ENCODE measurements at regions not wholly inside any gene's neighbourhood (a gene's known extent, or its start where the extent isn't known, plus 50 kb on each side); places are given as distances from the start of the nearest gene placed in this dataset.

DNA sequence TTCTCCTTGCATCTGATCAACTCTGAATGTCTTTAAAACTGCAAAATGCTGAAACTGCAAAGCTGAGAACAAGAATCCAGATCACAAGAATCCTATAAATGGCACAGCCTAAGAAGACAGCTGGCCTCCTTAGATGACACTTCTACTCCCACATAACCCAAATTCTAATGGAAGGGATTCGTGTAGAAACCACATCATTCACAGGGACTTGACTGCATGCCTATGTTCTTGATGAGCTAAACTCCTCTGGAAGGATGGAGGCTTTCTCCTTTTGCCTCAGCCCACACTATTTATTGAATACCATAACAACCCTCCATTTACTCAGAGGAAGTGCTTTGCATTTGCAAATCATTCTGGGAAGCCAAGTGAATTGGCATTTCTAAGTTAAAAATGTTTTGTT, 252.5 kb upstream of the VWC2 start:
- H3K27ac ChIP-seq (ENCODE audit: low read depth, low read length) = no peak overlapping the region
- no peaks in the 10 kb centered on the region for H3K9me3 ChIP-seq (ENCODE audit: control insufficient read depth, insufficient read depth, low read length)
- peaks cover 15% of the 10 kb centered on the region for H3K4me1 ChIP-seq (ENCODE audit: control insufficient read depth, insufficient read depth, low read length)
- no peaks in the 10 kb centered on the region for H3K36me3 ChIP-seq (ENCODE audit: control insufficient read depth, insufficient read depth, low read length)
- H3K9ac ChIP-seq (ENCODE audit: low read depth, low read length) = no peak overlapping the region
- H3K4me3 ChIP-seq (ENCODE audit: low read depth, low read length) = no peak overlapping the region
- H3K27me3 ChIP-seq (ENCODE audit: control insufficient read depth, insufficient read depth, low read length) = no peaks in the 10 kb centered on the region

DNA sequence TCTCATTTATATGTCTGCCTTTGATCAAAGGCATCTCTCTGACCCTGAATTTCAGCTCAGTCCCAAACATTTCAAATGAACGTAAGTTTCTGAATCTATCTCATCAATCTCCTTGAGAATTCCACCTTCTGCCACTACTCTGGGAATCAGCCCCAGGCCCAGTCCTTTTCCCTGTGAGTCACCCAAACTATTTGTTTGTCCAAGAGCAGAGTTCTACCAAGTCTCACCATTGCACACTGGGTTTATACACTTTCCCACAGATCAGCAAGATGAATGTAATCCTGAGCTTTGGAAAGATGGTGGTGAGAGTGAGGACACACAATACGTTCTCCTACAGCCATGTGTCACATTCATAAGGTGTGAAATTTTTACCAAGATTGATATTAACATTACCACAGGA, 251.3 kb upstream of the VWC2 start:
- Histone ChIP-seq H3K4me3 (ENCODE audit: low read depth, low read length) (no peak overlapping the region), H3K9me3 (ENCODE audit: control insufficient read depth, insufficient read depth, low read length) (no peaks in the 10 kb centered on the region), H3K9ac (ENCODE audit: low read depth, low read length) (no peak overlapping the region), H3K27me3 (ENCODE audit: control insufficient read depth, insufficient read depth, low read length) (no peaks in the 10 kb centered on the region), H3K36me3 (ENCODE audit: control insufficient read depth, insufficient read depth, low read length) (no peaks in the 10 kb centered on the region), H3K27ac (ENCODE audit: low read depth, low read length) (no peak overlapping the region), H3K4me1 (ENCODE audit: control insufficient read depth, insufficient read depth, low read length) (peaks cover 15% of the 10 kb centered on the region)

DNA sequence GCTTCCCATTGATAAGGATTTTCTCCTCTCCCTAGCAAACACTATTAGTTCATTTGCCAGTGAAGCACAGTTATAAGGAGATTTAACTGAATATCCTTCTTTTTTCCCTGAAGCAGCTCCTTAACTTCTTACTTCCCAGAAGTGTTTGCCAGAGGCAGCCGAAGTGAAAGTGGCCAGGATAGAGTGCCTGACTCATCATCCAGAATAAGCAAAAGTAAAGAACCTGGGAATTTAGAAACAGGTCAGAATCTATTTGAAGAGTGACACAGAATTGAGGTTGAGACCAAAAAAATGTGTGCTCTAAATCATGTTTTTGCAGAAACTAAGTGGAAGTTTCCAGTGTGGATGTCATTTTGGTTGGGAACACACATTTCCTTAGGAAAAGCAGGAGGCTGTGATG, 249.6 kb upstream of the VWC2 start:
- no peaks in the 10 kb centered on the region for H3K27me3 ChIP-seq (ENCODE audit: control insufficient read depth, insufficient read depth, low read length)
- H3K4me3 ChIP-seq (ENCODE audit: low read depth, low read length) = no peak overlapping the region
- no peaks in the 10 kb centered on the region for H3K9me3 ChIP-seq (ENCODE audit: control insufficient read depth, insufficient read depth, low read length)
- no peak overlapping the region for H3K27ac ChIP-seq (ENCODE audit: low read depth, low read length)
- H3K4me1 ChIP-seq (ENCODE audit: control insufficient read depth, insufficient read depth, low read length) = peaks cover 15% of the 10 kb centered on the region
- no peaks in the 10 kb centered on the region for H3K36me3 ChIP-seq (ENCODE audit: control insufficient read depth, insufficient read depth, low read length)
- no peak overlapping the region for H3K9ac ChIP-seq (ENCODE audit: low read depth, low read length)

DNA sequence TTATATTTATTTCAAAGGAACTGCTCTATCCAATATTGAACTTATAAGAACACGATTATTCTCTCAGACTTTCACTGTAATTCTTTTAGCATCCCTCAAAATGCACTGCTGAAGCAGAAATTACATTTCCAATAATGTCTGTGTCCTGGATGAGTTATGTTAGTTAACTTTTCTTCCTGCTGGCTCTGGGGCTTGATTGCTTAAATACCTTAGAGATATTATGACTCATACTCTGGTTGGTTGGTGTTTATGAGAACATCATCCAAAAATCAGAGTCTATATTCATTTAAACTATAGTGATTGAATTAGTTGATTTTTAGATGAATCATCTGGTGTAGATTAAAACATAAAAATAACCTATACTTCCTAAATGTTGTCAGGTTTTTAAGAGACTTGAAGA, 246.3 kb upstream of the VWC2 start:
- Histone ChIP-seq H3K36me3 (ENCODE audit: control insufficient read depth, insufficient read depth, low read length) (no peaks in the 10 kb centered on the region), H3K4me1 (ENCODE audit: control insufficient read depth, insufficient read depth, low read length) (no peaks in the 10 kb centered on the region), H3K27ac (ENCODE audit: low read depth, low read length) (no peak overlapping the region), H3K9me3 (ENCODE audit: control insufficient read depth, insufficient read depth, low read length) (no peaks in the 10 kb centered on the region), H3K9ac (ENCODE audit: low read depth, low read length) (no peak overlapping the region), H3K4me3 (ENCODE audit: low read depth, low read length) (no peak overlapping the region), H3K27me3 (ENCODE audit: control insufficient read depth, insufficient read depth, low read length) (no peaks in the 10 kb centered on the region)

DNA sequence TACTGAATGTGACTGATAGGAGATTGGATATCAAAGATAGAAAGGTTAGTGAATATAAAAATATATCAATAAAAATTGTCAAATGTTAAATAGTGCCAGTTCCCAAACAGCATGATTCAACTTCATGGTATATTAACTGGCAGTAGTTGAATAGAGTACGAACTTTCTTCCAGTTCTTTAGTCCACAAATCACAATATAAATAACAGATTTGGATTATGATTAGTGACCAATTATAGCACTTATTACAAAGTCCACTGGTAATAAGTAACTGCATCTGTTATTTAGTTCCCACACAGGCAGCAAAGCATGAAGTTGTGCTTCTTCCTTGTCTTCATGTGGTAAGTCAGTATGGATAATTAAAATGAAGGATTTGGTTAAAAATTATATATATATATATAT, 243.0 kb upstream of the VWC2 start:
- Histone ChIP-seq H3K9me3 (ENCODE audit: control insufficient read depth, insufficient read depth, low read length) (no peaks in the 10 kb centered on the region), H3K27ac (ENCODE audit: low read depth, low read length) (no peak overlapping the region), H3K4me3 (ENCODE audit: low read depth, low read length) (no peak overlapping the region), H3K4me1 (ENCODE audit: control insufficient read depth, insufficient read depth, low read length) (no peaks in the 10 kb centered on the region), H3K9ac (ENCODE audit: low read depth, low read length) (no peak overlapping the region), H3K27me3 (ENCODE audit: control insufficient read depth, insufficient read depth, low read length) (no peaks in the 10 kb centered on the region), H3K36me3 (ENCODE audit: control insufficient read depth, insufficient read depth, low read length) (no peaks in the 10 kb centered on the region)

DNA sequence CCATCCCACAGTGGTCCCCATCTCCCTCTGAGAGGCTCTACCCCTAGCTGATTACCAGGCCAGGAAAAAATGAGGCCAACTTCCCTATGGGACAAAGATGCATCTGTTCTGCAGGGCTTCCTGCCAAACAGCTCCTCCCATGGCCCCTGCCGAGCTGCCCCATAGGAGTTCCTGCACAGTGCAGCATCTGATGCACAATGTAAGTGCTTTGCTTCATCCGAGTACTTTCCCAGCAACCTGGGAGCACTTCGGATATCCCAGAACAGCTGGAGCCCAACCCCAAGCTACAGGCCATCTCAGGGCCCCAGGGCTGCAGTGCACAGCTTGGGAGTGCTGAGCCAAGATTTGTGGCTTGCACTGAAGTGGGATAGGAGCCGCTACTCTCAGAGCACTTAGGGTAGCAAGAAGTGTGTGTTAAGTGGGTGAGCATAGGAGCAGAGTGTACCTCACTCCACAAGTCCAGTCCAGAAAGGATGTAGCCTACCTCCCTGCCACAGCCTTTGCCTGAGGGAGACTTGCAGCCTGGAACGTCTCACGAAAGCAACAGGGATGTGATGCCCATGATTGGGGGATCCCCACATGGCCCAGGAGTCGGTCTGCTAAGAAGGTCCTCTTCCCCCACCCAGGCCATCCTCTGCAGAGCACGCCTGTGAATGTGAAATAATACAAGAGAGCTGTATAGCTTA, 209.6 kb upstream of the VWC2 start:
- Histone ChIP-seq H3K9me3 (ENCODE audit: control insufficient read depth, insufficient read depth, low read length) (no peaks in the 10 kb centered on the region), H3K4me1 (ENCODE audit: control insufficient read depth, insufficient read depth, low read length) (no peaks in the 10 kb centered on the region), H3K27ac (ENCODE audit: low read depth, low read length) (no peak overlapping the region), H3K36me3 (ENCODE audit: control insufficient read depth, insufficient read depth, low read length) (no peaks in the 10 kb centered on the region), H3K9ac (ENCODE audit: low read depth, low read length) (no peak overlapping the region), H3K27me3 (ENCODE audit: control insufficient read depth, insufficient read depth, low read length) (no peaks in the 10 kb centered on the region), H3K4me3 (ENCODE audit: low read depth, low read length) (no peak overlapping the region)

DNA sequence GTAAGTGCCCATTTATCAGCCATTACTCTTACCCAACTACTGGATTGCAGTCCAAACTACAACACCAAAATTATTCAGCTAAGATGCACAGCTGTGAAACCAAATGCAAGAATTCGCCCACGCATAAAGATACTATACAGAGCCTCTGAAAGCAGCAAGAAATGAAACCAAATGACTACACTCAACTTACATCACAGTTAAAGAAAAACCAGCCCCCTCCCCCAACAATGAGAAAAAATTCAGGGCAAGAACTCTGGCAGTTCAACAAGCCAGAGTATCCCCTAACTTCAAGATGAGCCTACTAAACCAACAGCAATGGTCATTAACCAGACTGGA, 209.1 kb upstream of the VWC2 start:
- Histone ChIP-seq H3K27me3 (ENCODE audit: control insufficient read depth, insufficient read depth, low read length) (no peaks in the 10 kb centered on the region), H3K27ac (ENCODE audit: low read depth, low read length) (no peak overlapping the region), H3K4me3 (ENCODE audit: low read depth, low read length) (no peak overlapping the region), H3K4me1 (ENCODE audit: control insufficient read depth, insufficient read depth, low read length) (no peaks in the 10 kb centered on the region), H3K9me3 (ENCODE audit: control insufficient read depth, insufficient read depth, low read length) (no peaks in the 10 kb centered on the region), H3K36me3 (ENCODE audit: control insufficient read depth, insufficient read depth, low read length) (no peaks in the 10 kb centered on the region), H3K9ac (ENCODE audit: low read depth, low read length) (no peak overlapping the region)

DNA sequence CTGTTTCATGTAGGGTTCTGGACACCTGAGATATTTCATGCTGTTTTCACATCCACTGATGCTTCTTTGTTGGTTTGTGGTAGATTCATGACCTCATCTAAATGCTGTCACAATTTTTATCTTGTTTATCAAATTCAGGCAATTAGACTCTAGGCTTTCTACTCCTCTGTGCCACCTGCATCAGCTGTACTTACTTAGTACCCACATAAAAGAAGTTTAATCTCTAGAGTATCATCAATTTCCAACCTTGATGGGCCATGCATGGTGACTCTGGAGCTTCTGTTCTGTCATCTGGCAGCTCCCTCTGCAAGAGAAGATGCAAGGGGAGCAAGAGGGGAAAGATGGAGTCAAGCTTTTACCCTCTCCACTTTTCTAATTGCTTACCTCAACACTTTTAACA, 195.9 kb upstream of the VWC2 start:
- no peak overlapping the region for H3K27ac ChIP-seq (ENCODE audit: low read depth, low read length)
- H3K27me3 ChIP-seq (ENCODE audit: control insufficient read depth, insufficient read depth, low read length) = no peaks in the 10 kb centered on the region
- H3K36me3 ChIP-seq (ENCODE audit: control insufficient read depth, insufficient read depth, low read length) = no peaks in the 10 kb centered on the region
- peaks cover 5% of the 10 kb centered on the region for H3K4me1 ChIP-seq (ENCODE audit: control insufficient read depth, insufficient read depth, low read length)
- H3K9me3 ChIP-seq (ENCODE audit: control insufficient read depth, insufficient read depth, low read length) = no peaks in the 10 kb centered on the region
- H3K4me3 ChIP-seq (ENCODE audit: low read depth, low read length) = no peak overlapping the region
- H3K9ac ChIP-seq (ENCODE audit: low read depth, low read length) = no peak overlapping the region

DNA sequence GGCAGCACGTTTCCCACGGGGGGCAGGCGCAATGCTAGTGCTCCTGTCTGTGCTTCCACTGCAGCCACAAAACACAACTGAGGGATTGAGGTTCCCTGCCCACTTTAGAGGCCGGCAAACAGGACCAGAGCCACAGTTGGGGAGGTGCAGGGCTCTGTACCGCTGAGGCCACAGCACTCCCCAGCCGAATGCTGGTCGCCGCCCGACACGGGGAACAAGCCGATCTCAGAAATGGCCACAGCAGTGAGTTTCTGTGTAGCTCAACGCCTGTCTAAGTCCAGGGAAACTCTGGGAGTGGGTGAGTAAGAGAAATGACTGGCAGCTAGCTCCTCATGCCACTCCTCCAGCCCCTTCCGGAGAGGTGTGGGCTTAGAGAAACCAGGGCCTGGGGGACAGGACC, 194.0 kb upstream of the VWC2 start:
- Histone ChIP-seq H3K9me3 (ENCODE audit: control insufficient read depth, insufficient read depth, low read length) (no peaks in the 10 kb centered on the region), H3K27ac (ENCODE audit: low read depth, low read length) (no peak overlapping the region), H3K9ac (ENCODE audit: low read depth, low read length) (no peak overlapping the region), H3K36me3 (ENCODE audit: control insufficient read depth, insufficient read depth, low read length) (no peaks in the 10 kb centered on the region), H3K4me3 (ENCODE audit: low read depth, low read length) (no peak overlapping the region), H3K27me3 (ENCODE audit: control insufficient read depth, insufficient read depth, low read length) (no peaks in the 10 kb centered on the region), H3K4me1 (ENCODE audit: control insufficient read depth, insufficient read depth, low read length) (peaks cover 5% of the 10 kb centered on the region)

DNA sequence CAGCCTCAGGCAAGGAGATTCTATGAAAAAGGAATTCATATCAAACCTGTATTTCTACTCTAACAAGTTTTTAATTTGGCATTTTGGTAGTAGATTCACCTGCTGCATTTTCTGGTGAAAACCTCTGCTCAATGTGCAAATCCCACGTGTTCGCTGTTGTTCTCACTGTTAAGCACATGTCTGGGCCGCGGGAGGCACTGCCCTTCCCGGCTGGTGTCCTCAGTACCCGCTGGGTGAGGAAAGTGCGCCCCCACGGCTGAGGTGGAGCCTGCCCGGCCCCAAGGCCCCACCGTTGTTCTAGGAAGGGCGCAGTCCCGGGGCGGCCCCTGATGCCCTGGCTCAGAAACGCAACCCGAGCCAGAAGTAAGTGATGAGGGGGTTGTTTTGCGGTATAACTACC, 193.4 kb upstream of the VWC2 start:
- no peaks in the 10 kb centered on the region for H3K36me3 ChIP-seq (ENCODE audit: control insufficient read depth, insufficient read depth, low read length)
- H3K27ac ChIP-seq (ENCODE audit: low read depth, low read length) = no peak overlapping the region
- no peak overlapping the region for H3K9ac ChIP-seq (ENCODE audit: low read depth, low read length)
- peaks cover 5% of the 10 kb centered on the region for H3K4me1 ChIP-seq (ENCODE audit: control insufficient read depth, insufficient read depth, low read length)
- H3K27me3 ChIP-seq (ENCODE audit: control insufficient read depth, insufficient read depth, low read length) = no peaks in the 10 kb centered on the region
- H3K4me3 ChIP-seq (ENCODE audit: low read depth, low read length) = no peak overlapping the region
- H3K9me3 ChIP-seq (ENCODE audit: control insufficient read depth, insufficient read depth, low read length) = no peaks in the 10 kb centered on the region

DNA sequence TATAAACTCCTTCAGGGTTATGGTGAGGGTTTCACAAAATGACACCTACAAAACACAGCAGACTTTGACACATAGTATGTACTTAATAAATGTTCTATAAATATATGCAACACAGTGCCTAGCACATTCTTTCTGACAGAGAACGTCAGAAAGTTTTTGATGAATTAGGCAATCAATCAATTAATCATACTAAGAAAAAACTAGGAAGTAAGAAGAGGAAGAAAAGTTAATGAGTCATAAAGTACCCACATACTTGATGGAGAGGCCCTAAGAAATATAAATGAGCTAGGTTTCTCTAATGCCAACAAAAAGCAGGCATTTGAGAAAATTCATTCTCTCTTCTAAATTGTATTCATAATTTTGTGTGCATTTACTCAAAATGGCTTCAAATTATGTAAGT, 192.7 kb upstream of the VWC2 start:
- Histone ChIP-seq H3K9ac (ENCODE audit: low read depth, low read length) (no peak overlapping the region), H3K4me1 (ENCODE audit: control insufficient read depth, insufficient read depth, low read length) (peaks cover 5% of the 10 kb centered on the region), H3K4me3 (ENCODE audit: low read depth, low read length) (no peak overlapping the region), H3K27ac (ENCODE audit: low read depth, low read length) (no peak overlapping the region), H3K9me3 (ENCODE audit: control insufficient read depth, insufficient read depth, low read length) (no peaks in the 10 kb centered on the region), H3K36me3 (ENCODE audit: control insufficient read depth, insufficient read depth, low read length) (no peaks in the 10 kb centered on the region), H3K27me3 (ENCODE audit: control insufficient read depth, insufficient read depth, low read length) (no peaks in the 10 kb centered on the region)

DNA sequence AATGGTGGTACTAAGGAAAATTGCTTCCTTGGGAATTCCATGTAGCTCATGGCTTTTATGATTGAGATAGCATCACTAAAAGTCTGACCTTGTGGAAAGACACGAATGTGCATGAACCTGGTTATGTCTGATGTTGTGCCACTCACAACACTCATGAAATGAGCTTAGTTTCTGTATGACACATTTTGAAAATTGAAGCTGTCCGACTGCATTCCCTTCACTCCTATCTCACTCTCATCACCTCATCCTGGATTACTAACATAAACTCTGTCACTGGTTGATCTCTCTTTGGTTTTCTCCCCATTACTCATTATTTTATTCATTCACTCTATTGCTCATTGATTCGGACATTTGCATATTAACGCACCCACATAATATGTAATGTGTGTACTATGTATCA, 190.0 kb upstream of the VWC2 start:
- H3K36me3 ChIP-seq (ENCODE audit: control insufficient read depth, insufficient read depth, low read length) = no peaks in the 10 kb centered on the region
- H3K4me3 ChIP-seq (ENCODE audit: low read depth, low read length) = no peak overlapping the region
- peaks cover 5% of the 10 kb centered on the region for H3K4me1 ChIP-seq (ENCODE audit: control insufficient read depth, insufficient read depth, low read length)

More for the DNA sequence above, 190.0 kb upstream of the VWC2 start:
- no peaks in the 10 kb centered on the region for H3K27me3 ChIP-seq (ENCODE audit: control insufficient read depth, insufficient read depth, low read length)
- H3K27ac ChIP-seq (ENCODE audit: low read depth, low read length) = no peak overlapping the region
- H3K9ac ChIP-seq (ENCODE audit: low read depth, low read length) = no peak overlapping the region
- no peaks in the 10 kb centered on the region for H3K9me3 ChIP-seq (ENCODE audit: control insufficient read depth, insufficient read depth, low read length)
